Uterus (tissue), 3 donors: ENCODE measurements at regions not wholly inside any gene's neighbourhood (a gene's known extent, or its start where the extent isn't known, plus 50 kb on each side); places are given as distances from the start of the nearest gene placed in this dataset.

Source experiments
- DNase-seq, 2 donors: peaks; one replicate each; pipeline ENCODE4 v3.0.0-alpha.2; 2019 to 2020
- H3K27ac ChIP-seq, 2 donors: fragments of 200-600 bp; sonication (generic); 1 replicate in 1 of 2; 2 replicates in 1 of 2; pipeline ENCODE4 v1.5.1; 2016 to 2018
- H3K27me3 ChIP-seq, 2 donors: fragments of 200-600 bp; sonication (generic); one replicate each; pipeline ENCODE4 v1.5.1; 2018 to 2019; ENCODE audit warnings: control low read depth in 1 of 2
- H3K36me3 ChIP-seq, 2 donors: fragments of 200-600 bp; sonication (generic); one replicate each; pipeline ENCODE4 v1.5.1; 2019; ENCODE audit warnings: control low read depth in 1 of 2
- H3K4me1 ChIP-seq, 2 donors: fragments of 200-600 bp; sonication (generic); one replicate each; pipeline ENCODE4 v1.5.1; 2018 to 2019; ENCODE audit warnings: control low read depth in 1 of 2
- H3K4me3 ChIP-seq, 2 donors: fragments of 200-600 bp; sonication (generic); 1 replicate in 1 of 2; 2 replicates in 1 of 2; pipeline ENCODE4 v1.5.1; 2018 to 2019; ENCODE audit warnings: mild to moderate bottlenecking in 1 of 2
- H3K9me3 ChIP-seq, 2 donors: fragments of 200-600 bp; sonication (generic); one replicate each; pipeline ENCODE4 v1.5.1; 2019; ENCODE audit warnings: control low read depth in 1 of 2
- POLR2A ChIP-seq, 2 donors: fragments of 450-650 bp; IDR thresholded peaks; one replicate each; pipeline ENCODE4 v1.6.1; 2016; ENCODE audit warnings: antibody characterized with exemption in 2 of 2, mild to moderate bottlenecking in 1 of 2, moderate library complexity in 1 of 2
- intact Hi-C: fragments of 100-400 bp; cut with DNase I; formaldehyde crosslinking; loops from one replicate; pipeline ENCODE4 v1.15.1; 2023; ENCODE audit warnings: low total_unique reads
- TF ChIP-seq, protein P1 (sequence below), 4 experiments: fragments of 200-600 bp in 2 of 4; fragments of 450-650 bp in 2 of 4; sonication (generic) in 2 of 4; IDR thresholded peaks; one replicate each; pipeline ENCODE4 v1.5.1; 2016 to 2019; ENCODE audit warnings: antibody characterized with exemption in 4 of 4, mild to moderate bottlenecking in 2 of 4, moderate library complexity in 1 of 4
- donor health status: DM: yes; HTN: yes; CAD: no.

DNA sequence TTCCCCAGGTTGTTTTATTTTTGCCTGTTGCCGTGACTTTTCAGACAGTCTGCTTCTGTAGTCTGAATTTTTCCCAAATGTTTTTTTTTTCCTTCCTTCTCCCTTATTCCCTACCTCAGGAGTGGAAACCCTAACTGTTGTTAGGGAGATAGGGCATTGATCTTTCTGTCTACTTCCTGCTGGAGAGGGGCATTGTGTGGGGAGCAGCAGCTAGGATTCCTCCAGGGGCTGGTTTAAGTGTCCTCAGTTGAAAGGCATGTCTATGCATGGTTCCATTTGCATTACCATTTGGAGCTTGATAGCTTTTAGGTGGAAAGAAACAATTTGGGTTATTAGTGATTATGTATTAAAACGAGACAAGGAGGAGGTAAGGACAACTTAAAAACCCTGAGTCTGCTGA is 383.9 kb downstream of the DCAF12L2 start:
- Histone ChIP-seq H3K36me3 (no peaks in the 10 kb centered on the region), H3K27me3 (no peaks in the 10 kb centered on the region), H3K4me1 (no peaks in the 10 kb centered on the region), H3K9me3 (no peaks in the 10 kb centered on the region), H3K4me3 (no peak overlapping the region), H3K27ac (no peak overlapping the region)
- TF ChIP-seq POLR2A (IDR thresholded peaks at IDR 0.05) = no peak
- TF ChIP-seq, protein P1, sequence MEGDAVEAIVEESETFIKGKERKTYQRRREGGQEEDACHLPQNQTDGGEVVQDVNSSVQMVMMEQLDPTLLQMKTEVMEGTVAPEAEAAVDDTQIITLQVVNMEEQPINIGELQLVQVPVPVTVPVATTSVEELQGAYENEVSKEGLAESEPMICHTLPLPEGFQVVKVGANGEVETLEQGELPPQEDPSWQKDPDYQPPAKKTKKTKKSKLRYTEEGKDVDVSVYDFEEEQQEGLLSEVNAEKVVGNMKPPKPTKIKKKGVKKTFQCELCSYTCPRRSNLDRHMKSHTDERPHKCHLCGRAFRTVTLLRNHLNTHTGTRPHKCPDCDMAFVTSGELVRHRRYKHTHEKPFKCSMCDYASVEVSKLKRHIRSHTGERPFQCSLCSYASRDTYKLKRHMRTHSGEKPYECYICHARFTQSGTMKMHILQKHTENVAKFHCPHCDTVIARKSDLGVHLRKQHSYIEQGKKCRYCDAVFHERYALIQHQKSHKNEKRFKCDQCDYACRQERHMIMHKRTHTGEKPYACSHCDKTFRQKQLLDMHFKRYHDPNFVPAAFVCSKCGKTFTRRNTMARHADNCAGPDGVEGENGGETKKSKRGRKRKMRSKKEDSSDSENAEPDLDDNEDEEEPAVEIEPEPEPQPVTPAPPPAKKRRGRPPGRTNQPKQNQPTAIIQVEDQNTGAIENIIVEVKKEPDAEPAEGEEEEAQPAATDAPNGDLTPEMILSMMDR (IDR thresholded peaks at IDR 0.05) = no peak
- no peak for DNase-seq
- intact Hi-C loops = no loop called here

DNA sequence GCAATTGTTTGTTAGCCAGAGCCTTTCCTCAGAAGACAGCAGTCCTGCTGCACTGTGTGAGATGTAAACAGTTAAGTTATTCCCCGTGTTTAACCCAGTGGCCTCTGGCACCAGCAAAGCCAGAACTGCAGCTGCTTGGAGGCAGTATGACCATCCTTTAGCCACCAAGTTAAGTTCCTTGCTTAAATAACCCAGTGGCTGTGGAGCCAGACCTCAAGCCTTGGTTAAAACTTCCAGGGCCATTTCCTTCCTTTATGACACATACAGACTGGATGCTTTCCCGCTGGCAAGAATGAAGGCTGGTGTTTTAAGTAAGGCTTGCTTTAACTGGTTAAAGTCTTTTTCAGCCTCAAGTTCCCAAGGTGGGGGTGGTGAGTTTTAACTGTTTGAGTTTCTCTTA is 379.8 kb downstream of the DCAF12L2 start:
- H3K36me3 ChIP-seq = no peaks in the 10 kb centered on the region
- H3K27ac ChIP-seq = no peak overlapping the region
- H3K9me3 ChIP-seq = no peaks in the 10 kb centered on the region
- TF ChIP-seq POLR2A (IDR thresholded peaks at IDR 0.05) = no peak
- TF ChIP-seq, protein P1 (IDR thresholded peaks at IDR 0.05) = no peak
- no peak overlapping the region for H3K4me3 ChIP-seq
- intact Hi-C loops = no loop called here
- no peak for DNase-seq
- H3K4me1 ChIP-seq = no peaks in the 10 kb centered on the region
- H3K27me3 ChIP-seq = no peaks in the 10 kb centered on the region

DNA sequence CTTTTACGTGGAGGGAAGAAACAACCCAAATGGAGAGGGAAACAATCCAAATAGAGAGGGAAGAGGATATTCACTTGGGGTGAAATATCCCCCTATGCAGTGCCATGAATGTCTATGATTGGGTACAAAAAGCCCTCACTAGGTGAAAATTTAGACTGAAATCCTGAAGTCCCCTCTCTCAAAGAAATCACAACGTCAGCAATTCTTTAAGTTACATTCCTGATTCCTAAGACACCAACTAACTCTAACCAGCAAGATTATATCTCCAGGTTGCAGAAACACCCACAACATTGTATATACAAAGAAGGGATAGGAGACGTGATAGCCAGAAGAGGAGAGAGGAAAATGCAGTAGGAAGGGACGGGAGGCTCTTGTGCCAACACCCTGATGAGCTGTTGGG is 374.3 kb downstream of the DCAF12L2 start:
- Histone ChIP-seq H3K4me1 (no peaks in the 10 kb centered on the region), H3K27ac (no peak overlapping the region), H3K27me3 (no peaks in the 10 kb centered on the region), H3K36me3 (no peaks in the 10 kb centered on the region), H3K9me3 (no peaks in the 10 kb centered on the region), H3K4me3 (no peak overlapping the region)
- no peak for DNase-seq
- no peak for TF ChIP-seq POLR2A (IDR thresholded peaks at IDR 0.05)
- TF ChIP-seq, protein P1 (IDR thresholded peaks at IDR 0.05) = no peak
- intact Hi-C loops = no loop called here

DNA sequence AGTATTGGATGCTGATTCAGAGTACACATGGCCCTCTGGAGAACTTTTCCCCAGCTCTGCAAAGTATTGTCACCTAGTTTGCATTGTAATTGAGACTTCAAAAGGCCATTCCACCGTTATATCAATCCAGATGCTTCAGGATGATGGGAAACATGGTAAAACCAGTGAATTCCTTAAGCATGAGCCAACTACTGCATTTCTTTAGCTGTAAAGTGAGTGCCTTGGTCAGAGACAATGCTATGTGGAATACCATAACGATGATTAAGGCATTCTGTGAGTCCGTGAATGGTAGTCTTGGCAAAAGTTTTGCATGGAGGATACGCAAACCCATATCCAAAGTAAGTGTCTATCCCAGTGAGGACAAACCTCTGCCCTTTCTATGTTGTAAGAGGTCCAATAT is 355.2 kb downstream of the DCAF12L2 start:
- intact Hi-C loops = no loop called here
- TF ChIP-seq POLR2A (IDR thresholded peaks at IDR 0.05) = no peak
- TF ChIP-seq, protein P1 (IDR thresholded peaks at IDR 0.05) = no peak
- no peaks in the 10 kb centered on the region for H3K27me3 ChIP-seq
- no peak overlapping the region for H3K4me3 ChIP-seq
- H3K9me3 ChIP-seq = no peaks in the 10 kb centered on the region
- no peak overlapping the region for H3K27ac ChIP-seq
- no peaks in the 10 kb centered on the region for H3K36me3 ChIP-seq
- H3K4me1 ChIP-seq = no peaks in the 10 kb centered on the region
- no peak for DNase-seq

DNA sequence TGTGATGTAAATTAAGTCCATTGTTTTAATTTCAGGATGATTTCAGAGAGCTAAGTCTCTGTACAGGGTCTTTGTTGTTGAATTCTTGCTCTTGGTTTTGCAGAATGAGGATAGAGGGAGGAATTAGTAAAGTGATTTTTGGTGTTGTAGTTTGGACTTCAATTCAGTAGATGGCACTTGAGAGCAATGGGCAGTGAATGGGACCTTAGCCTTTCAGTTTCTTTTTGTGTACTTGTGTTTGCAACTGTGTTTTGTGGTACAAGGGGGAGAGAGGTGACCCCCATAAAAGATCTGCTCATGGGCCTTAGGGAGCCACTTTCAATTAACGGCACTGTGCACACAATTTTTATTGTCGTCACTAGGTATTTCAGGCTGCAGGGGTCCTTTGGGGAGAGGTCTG is 340.0 kb downstream of the DCAF12L2 start:
- no peak for DNase-seq
- H3K4me3 ChIP-seq = no peak overlapping the region
- TF ChIP-seq, protein P1 (IDR thresholded peaks at IDR 0.05) = no peak
- no peak for TF ChIP-seq POLR2A (IDR thresholded peaks at IDR 0.05)
- no peaks in the 10 kb centered on the region for H3K9me3 ChIP-seq
- no peaks in the 10 kb centered on the region for H3K4me1 ChIP-seq
- H3K36me3 ChIP-seq = no peaks in the 10 kb centered on the region
- H3K27ac ChIP-seq = no peak overlapping the region
- intact Hi-C loops = no loop called here
- no peaks in the 10 kb centered on the region for H3K27me3 ChIP-seq
